A549 (cell line): ENCODE measurements at regions not wholly inside any gene's neighbourhood (a gene's known extent, or its start where the extent isn't known, plus 50 kb on each side); places are given as distances from the start of the nearest gene placed in this dataset.

Experiments used
- ATAC-seq, 2 experiments: fragments of 200-7000 bp in 1 of 2; fragments of >200 bp in 1 of 2; cut with Nextera tagmentation in 1 of 2; cut with Tn5 transposase in 1 of 2; 3 replicates each; pipeline versions ENCODE4 v1.8.0 to v1.9.1; 2018 to 2020; ENCODE audit warnings: mild to moderate bottlenecking in 1 of 2, moderate library complexity in 1 of 2
- CTCF ChIA-PET: fragments of 300-600 bp; sonication (Branson Sonifier 250); formaldehyde crosslinking; extraction: SDS; loops from one replicate; lab custom pipeline; 2021; ENCODE audit warnings: antibody characterized with exemption, inconsistent platforms; lab: Yijun Ruan, JAX
- POLR2A ChIA-PET: fragments of 350-600 bp; formaldehyde crosslinking; extraction: SDS; loops from one replicate; lab custom pipeline; 2021; ENCODE audit warnings: antibody characterized with exemption, inconsistent platforms; lab: Yijun Ruan, JAX
- DNase-seq, 2 experiments: peaks; one replicate each; pipeline versions ENCODE4 v3.0.0 to v3.0.0-alpha.2; 2011 to 2016; ENCODE audit warnings: low read depth in 1 of 2, low spot score in 1 of 2
- FAIRE-seq: peaks from 2 replicates; lab custom pipeline; 2011; peaks lifted over from hg19 to GRCh38; lab: Jason Lieb, UNC
- H3K27ac ChIP-seq, 2 experiments: fragments of >200 bp; sonication (Bioruptor Twin); formaldehyde crosslinking; 3 replicates each; pipeline ENCODE4 v1.5.1; 2016 to 2017
- H3K4me1 ChIP-seq: fragments of >200 bp; sonication (Bioruptor Twin); formaldehyde crosslinking; 3 replicates; pipeline ENCODE4 v1.6.1; 2016
- H3K4me2 ChIP-seq: fragments of >200 bp; sonication (Bioruptor Twin); formaldehyde crosslinking; 3 replicates; pipeline ENCODE4 v1.6.1; 2016
- H3K4me3 ChIP-seq: fragments of >200 bp; sonication (Bioruptor Twin); formaldehyde crosslinking; 3 replicates; pipeline ENCODE4 v1.5.1; 2016
- H3K9me3 ChIP-seq: fragments of >200 bp; sonication (Bioruptor Twin); formaldehyde crosslinking; 3 replicates; pipeline ENCODE4 v1.6.1; 2016
- ATOH8 ChIP-seq: fragments of 250-450 bp; sonication (Bioruptor Pico); IDR thresholded peaks from 2 replicates; pipeline ENCODE4 v1.5.0; 2020; ENCODE audit warnings: low read depth, mild to moderate bottlenecking, moderate library complexity
- CBX2 ChIP-seq: fragments of 200-600 bp; sonication (generic); IDR thresholded peaks from 2 replicates; pipeline ENCODE4 v1.6.1; 2016; ENCODE audit warnings: low read depth, mild to moderate bottlenecking, borderline replicate concordance
- CBX8 ChIP-seq: fragments of 200-600 bp; sonication (generic); IDR thresholded peaks from 2 replicates; pipeline ENCODE4 v1.6.1; 2016
- CEBPB ChIP-seq, 2 experiments: fragments of >200 bp in 1 of 2; sonication (Bioruptor Twin) in 1 of 2; formaldehyde crosslinking in 1 of 2; IDR thresholded peaks; 2 replicates each; pipeline ENCODE4 v1.6.1; 2012 to 2016
- CHD4 ChIP-seq: fragments of 200-600 bp; sonication (generic); IDR thresholded peaks from 2 replicates; pipeline ENCODE4 v1.6.1; 2016; ENCODE audit warnings: antibody characterized with exemption, mild to moderate bottlenecking, borderline replicate concordance
- CTCF ChIP-seq: fragments of >200 bp; sonication (Bioruptor Twin); formaldehyde crosslinking; IDR thresholded peaks from 3 replicates; pipeline ENCODE4 v1.5.1; 2016
- EHF ChIP-seq: fragments of 250-450 bp; sonication (Bioruptor Pico); IDR thresholded peaks from 2 replicates; pipeline ENCODE4 v1.5.0; 2020; ENCODE audit warnings: mild to moderate bottlenecking
- EHMT2 ChIP-seq: fragments of 200-600 bp; sonication (generic); IDR thresholded peaks from 2 replicates; pipeline ENCODE4 v1.6.1; 2016; ENCODE audit warnings: antibody characterized with exemption, low read depth, mild to moderate bottlenecking, moderate library complexity
- FOSB ChIP-seq: fragments of 250-450 bp; sonication (Bioruptor Pico); IDR thresholded peaks from 2 replicates; pipeline ENCODE4 v1.5.0; 2020; ENCODE audit warnings: mild to moderate bottlenecking, moderate library complexity
- FOXS1 ChIP-seq: fragments of 250-450 bp; sonication (Bioruptor Pico); IDR thresholded peaks from 2 replicates; pipeline ENCODE4 v1.5.0; 2020; ENCODE audit warnings: mild to moderate bottlenecking, moderate library complexity
- GATA3 ChIP-seq: IDR thresholded peaks from 2 replicates; pipeline ENCODE4 v1.6.1; 2012; ENCODE audit warnings: borderline replicate concordance
- HES2 ChIP-seq: fragments of >200 bp; sonication (Bioruptor Twin); formaldehyde crosslinking; IDR thresholded peaks from 2 replicates; pipeline ENCODE4 v1.6.1; 2016
- HEYL ChIP-seq: fragments of 250-450 bp; sonication (Bioruptor Pico); IDR thresholded peaks from 2 replicates; pipeline ENCODE4 v1.8.0; 2021; ENCODE audit warnings: mild to moderate bottlenecking, moderate library complexity
- HMGXB4 ChIP-seq: fragments of 250-450 bp; sonication (Bioruptor Pico); IDR thresholded peaks from 2 replicates; pipeline ENCODE4 v1.5.0; 2021; ENCODE audit warnings: mild to moderate bottlenecking, moderate library complexity, borderline replicate concordance
- HOXB13 ChIP-seq: fragments of 250-450 bp; sonication (Bioruptor Pico); IDR thresholded peaks from 2 replicates; pipeline ENCODE4 v1.5.0; 2020; ENCODE audit warnings: low read depth, mild to moderate bottlenecking, moderate library complexity
- MAFK ChIP-seq: fragments of 450-650 bp; IDR thresholded peaks from 2 replicates; pipeline ENCODE4 v1.6.1; 2014; ENCODE audit not compliant: partially characterized antibody
- MAX ChIP-seq: IDR thresholded peaks from 2 replicates; pipeline ENCODE4 v1.6.1; 2012
- POLR2AphosphoS2 ChIP-seq: conservative IDR thresholded peaks from 2 replicates; pipeline ENCODE4 v1.6.1; 2012; ENCODE audit warnings: low read length, improper control_type of control experiment, inconsistent platforms
- RCOR1 ChIP-seq: fragments of 150-350 bp; IDR thresholded peaks from 2 replicates; pipeline ENCODE4 v1.6.1; 2014; ENCODE audit warnings: antibody characterized with exemption, low read length, low read depth
- RNF2 ChIP-seq: fragments of 200-600 bp; sonication (generic); IDR thresholded peaks from 2 replicates; pipeline ENCODE4 v1.6.1; 2016; ENCODE audit warnings: low read depth, mild to moderate bottlenecking, antibody characterized with exemption, moderate library complexity, borderline replicate concordance
- USF2 ChIP-seq: fragments of 450-650 bp; IDR thresholded peaks from 2 replicates; pipeline ENCODE4 v1.6.1; 2014; ENCODE audit warnings: antibody characterized with exemption
- ZC3H11A ChIP-seq: fragments of 450-650 bp; IDR thresholded peaks from 2 replicates; pipeline ENCODE4 v1.6.1; 2014; ENCODE audit warnings: antibody characterized with exemption, mild to moderate bottlenecking
- WGBS: methylation state at CpG from one replicate; pipeline ENCODE4 v1.1.6; 2017; ENCODE audit errors: missing lambda C conversion rate; 5-methylcytosine and 5-hydroxymethylcytosine counted together

GRCh38 chr1:208807446-208808127 lies 563.4 kb upstream of the PLXNA2 start:
- Histone ChIP-seq H3K4me2 (no peak overlapping the region), H3K4me1 (no peaks in the 10 kb centered on the region), H3K4me3 (no peak overlapping the region), H3K27ac (no peak overlapping the region), H3K9me3 (no peaks in the 10 kb centered on the region)
- DNase-seq (no peak), ATAC-seq (no peak), FAIRE-seq (no peak)
- CTCF ChIA-PET: interaction anchor here (0.7 kb wide), 1 partner anchor 548 kb away, joined by 3 read pairs; no protein-coding TSS in a partner anchor
- TF ChIP-seq FOSB (CRISPR knock-in tag): no peak
- TF ChIP-seq POLR2AphosphoS2: no peak
- no peak for TF ChIP-seq MAFK
- TF ChIP-seq CTCF: no peak
- no peak for TF ChIP-seq HOXB13
- no peak for TF ChIP-seq RCOR1
- TF ChIP-seq EHF: no peak
- no peak for TF ChIP-seq HMGXB4 (CRISPR knock-in tag)
- TF ChIP-seq CBX8: no peak
- no peak for TF ChIP-seq CHD4
- TF ChIP-seq ATOH8: no peak
- TF ChIP-seq EHMT2: no peak
- no peak for TF ChIP-seq HES2
- no peak for TF ChIP-seq ZC3H11A
- TF ChIP-seq RNF2: no peak
- TF ChIP-seq HEYL (CRISPR knock-in tag): no peak
- whole genome bisulfite sequencing: 3% methylated on average over 4 of the region's 4 CpGs
- POLR2A ChIA-PET: no interaction called here

GRCh38 chr1:208808301-208808700 lies 564.1 kb upstream of the PLXNA2 start:
- H3K4me1 ChIP-seq: no peaks in the 10 kb centered on the region
- no peak overlapping the region for H3K27ac ChIP-seq
- POLR2A ChIA-PET: no interaction called here

More at GRCh38 chr1:208808301-208808700, 564.1 kb upstream of the PLXNA2 start:
- FAIRE-seq (no peak), ATAC-seq (no peak), DNase-seq (no peak)
- no peaks in the 10 kb centered on the region for H3K9me3 ChIP-seq
- H3K4me3 ChIP-seq: no peak overlapping the region
- CTCF ChIA-PET: interaction anchor here (0.7 kb wide), 1 partner anchor 547 kb away, joined by 3 read pairs; no protein-coding TSS in a partner anchor
- no peak overlapping the region for H3K4me2 ChIP-seq
- no peak for TF ChIP-seq HEYL (CRISPR knock-in tag)
- TF ChIP-seq FOXS1 (CRISPR knock-in tag): no peak
- no peak for TF ChIP-seq CEBPB (IDR thresholded peaks at IDR 0.05)
- TF ChIP-seq HMGXB4 (CRISPR knock-in tag): no peak
- TF ChIP-seq CBX2: no peak
- TF ChIP-seq CTCF: no peak
- no peak for TF ChIP-seq MAFK
- TF ChIP-seq USF2: no peak
- TF ChIP-seq MAX: no peak
- no peak for TF ChIP-seq GATA3
- TF ChIP-seq FOSB (CRISPR knock-in tag): no peak
- WGBS: 86% methylated on average over 1 of the region's 1 CpG
